WTC11 (cell line): ENCODE measurements at regions not wholly inside any gene's neighbourhood (a gene's known extent, or its start where the extent isn't known, plus 50 kb on each side); places are given as distances from the start of the nearest gene placed in this dataset.

Experiments used
- ATAC-seq: fragments of 200-7000 bp; cut with Tn5 transposase; 2 replicates; pipeline ENCODE4 v1.10.0; 2021; ENCODE audit warnings: mild to moderate bottlenecking, moderate library complexity
- CTCF ChIA-PET: fragments of 300-600 bp; sonication (Branson Sonifier 250); formaldehyde crosslinking; loops from one replicate; lab custom pipeline; 2021; ENCODE audit warnings: antibody characterized with exemption; lab: Charles Lee
- POLR2A ChIA-PET: fragments of 350-600 bp; sonication (Branson Sonifier 250); formaldehyde crosslinking; loops from one replicate; lab custom pipeline; 2021; ENCODE audit warnings: antibody characterized with exemption; lab: Charles Lee
- DNase-seq: peaks from one replicate; pipeline ENCODE4 v3.0.0; 2021; ENCODE audit warnings: low spot score
- H3K27ac Mint-ChIP-seq: 2 replicates; pipeline ENCODE4 v1.8.0; 2021; ENCODE audit warnings: mixed read lengths
- H3K27me3 Mint-ChIP-seq: 2 replicates; pipeline ENCODE4 v1.8.0; 2021; ENCODE audit warnings: low read depth, mild to moderate bottlenecking, moderate library complexity, mixed read lengths
- H3K36me3 Mint-ChIP-seq: 2 replicates; pipeline ENCODE4 v1.8.0; 2021; ENCODE audit warnings: mixed read lengths
- H3K4me1 Mint-ChIP-seq: 2 replicates; pipeline ENCODE4 v1.8.0; 2022; ENCODE audit warnings: mixed read lengths
- H3K4me3 Mint-ChIP-seq: 2 replicates; pipeline ENCODE4 v1.8.0; 2021; ENCODE audit warnings: mild to moderate bottlenecking, moderate library complexity, mixed read lengths
- H3K9me3 Mint-ChIP-seq: 2 replicates; pipeline ENCODE4 v1.8.0; 2021; ENCODE audit warnings: mixed read lengths
- ATF1 ChIP-seq: sonication (generic); formaldehyde crosslinking; IDR thresholded peaks from 2 replicates; pipeline ENCODE4 v1.8.1; 2023; ENCODE audit warnings: mild to moderate bottlenecking, moderate library complexity, missing genetic modification reagents
- ATF2 ChIP-seq: sonication (generic); formaldehyde crosslinking; IDR thresholded peaks from 2 replicates; pipeline ENCODE4 v1.8.1; 2022; ENCODE audit warnings: low read depth, missing genetic modification reagents, borderline replicate concordance
- CREM ChIP-seq: sonication (generic); formaldehyde crosslinking; IDR thresholded peaks from 2 replicates; pipeline ENCODE4 v1.8.1; 2022; ENCODE audit warnings: mild to moderate bottlenecking, missing genetic modification reagents, moderate library complexity
- E2F4 ChIP-seq: sonication (generic); formaldehyde crosslinking; IDR thresholded peaks from 2 replicates; pipeline ENCODE4 v1.8.1; 2022; ENCODE audit warnings: low read depth, mild to moderate bottlenecking, moderate library complexity, missing genetic modification reagents, borderline replicate concordance
- E2F5 ChIP-seq: sonication (generic); formaldehyde crosslinking; IDR thresholded peaks from 2 replicates; pipeline ENCODE4 v1.8.1; 2022; ENCODE audit warnings: mild to moderate bottlenecking, moderate library complexity, missing genetic modification reagents
- ERG ChIP-seq: fragments of 250-450 bp; sonication (Bioruptor Pico); IDR thresholded peaks from 2 replicates; pipeline ENCODE4 v1.8.0; 2021; ENCODE audit warnings: mild to moderate bottlenecking
- ETV6 ChIP-seq: sonication (generic); formaldehyde crosslinking; IDR thresholded peaks from 2 replicates; pipeline ENCODE4 v1.8.1; 2022; ENCODE audit warnings: mild to moderate bottlenecking, missing genetic modification reagents
- GTF2I ChIP-seq: fragments of 250-450 bp; sonication (Bioruptor Pico); conservative IDR thresholded peaks from 2 replicates; pipeline ENCODE4 v1.4.0; 2021; ENCODE audit warnings: mild to moderate bottlenecking
- HMGXB4 ChIP-seq: sonication (generic); formaldehyde crosslinking; IDR thresholded peaks from 2 replicates; pipeline ENCODE4 v1.8.1; 2023; ENCODE audit warnings: mild to moderate bottlenecking, moderate library complexity, missing genetic modification reagents
- JUN ChIP-seq: sonication (generic); formaldehyde crosslinking; IDR thresholded peaks from 2 replicates; pipeline ENCODE4 v1.8.0; 2023; ENCODE audit warnings: mild to moderate bottlenecking, missing genetic modification reagents
- MYBL2 ChIP-seq: sonication (generic); formaldehyde crosslinking; IDR thresholded peaks from 2 replicates; pipeline ENCODE4 v1.8.1; 2023; ENCODE audit warnings: mild to moderate bottlenecking, moderate library complexity, missing genetic modification reagents
- NFE2L1 ChIP-seq: sonication (generic); formaldehyde crosslinking; IDR thresholded peaks from 2 replicates; pipeline ENCODE4 v1.8.1; 2023; ENCODE audit warnings: missing genetic modification reagents
- OVOL2 ChIP-seq: fragments of 250-450 bp; sonication (Bioruptor Pico); IDR thresholded peaks from 2 replicates; pipeline ENCODE4 v1.9.0; 2021; ENCODE audit warnings: mild to moderate bottlenecking, borderline replicate concordance
- RORB ChIP-seq: fragments of 250-450 bp; sonication (Bioruptor Pico); IDR thresholded peaks from 2 replicates; pipeline ENCODE4 v1.9.0; 2021; ENCODE audit warnings: mild to moderate bottlenecking
- SP1 ChIP-seq: sonication (generic); formaldehyde crosslinking; conservative IDR thresholded peaks from 2 replicates; pipeline ENCODE4 v1.8.1; 2022; ENCODE audit warnings: missing genetic modification reagents
- TEAD1 ChIP-seq: sonication (generic); formaldehyde crosslinking; IDR thresholded peaks from 2 replicates; pipeline ENCODE4 v1.8.0; 2022; ENCODE audit warnings: mild to moderate bottlenecking, missing genetic modification reagents
- ZBTB43 ChIP-seq: sonication (generic); formaldehyde crosslinking; IDR thresholded peaks from 2 replicates; pipeline ENCODE4 v1.8.1; 2023; ENCODE audit warnings: mild to moderate bottlenecking, missing genetic modification reagents
- ZNF121 ChIP-seq: sonication (generic); formaldehyde crosslinking; IDR thresholded peaks from 2 replicates; pipeline ENCODE4 v1.8.0; 2023; ENCODE audit warnings: missing genetic modification reagents
- ZNF281 ChIP-seq: sonication (generic); formaldehyde crosslinking; IDR thresholded peaks from 2 replicates; pipeline ENCODE4 v1.8.0; 2023; ENCODE audit warnings: mild to moderate bottlenecking, missing genetic modification reagents

GRCh38 chr2:16246281-16246850, 306.0 kb downstream of the MYCN start:
- POLR2A ChIA-PET = no interaction called here
- Mint-ChIP-seq H3K9me3 (no peaks in the 10 kb centered on the region), H3K4me3 (no peak overlapping the region), H3K27me3 (peaks cover 2% of the 10 kb centered on the region; the same call in 1 of the 2 replicates), H3K27ac (no peak overlapping the region), H3K4me1 (peaks cover 19% of the 10 kb centered on the region), H3K36me3 (no peaks in the 10 kb centered on the region)
- DNase-seq (no peak), ATAC-seq (no peak)
- TF ChIP-seq TEAD1 (CRISPR knock-in tag) = no peak
- CTCF ChIA-PET = interaction anchor here (1.6 kb wide), 2 partner anchors 36 to 307 kb away, joined by 3 to 7 read pairs; no protein-coding TSS in a partner anchor

- no peak for TF ChIP-seq ETV6 (CRISPR knock-in tag)
- TF ChIP-seq GTF2I (CRISPR knock-in tag) = no peak
- TF ChIP-seq MYBL2 (CRISPR knock-in tag) = no peak
- no peak for TF ChIP-seq ATF1 (CRISPR knock-in tag)
- no peak for TF ChIP-seq ERG (CRISPR knock-in tag)
- no peak for TF ChIP-seq ZBTB43 (CRISPR knock-in tag)
- no peak for TF ChIP-seq HMGXB4 (CRISPR knock-in tag)
- no peak for TF ChIP-seq NFE2L1 (CRISPR knock-in tag)
- no peak for TF ChIP-seq ATF2
- TF ChIP-seq E2F4 (CRISPR knock-in tag) = no peak
- TF ChIP-seq RORB = no peak
- TF ChIP-seq OVOL2 = no peak
- no peak for TF ChIP-seq SP1 (CRISPR knock-in tag)
- no peak for TF ChIP-seq E2F5 (CRISPR knock-in tag)
- TF ChIP-seq CREM (CRISPR knock-in tag) = no peak
- TF ChIP-seq JUN = no peak
- no peak for TF ChIP-seq ZNF121 (CRISPR knock-in tag)
- TF ChIP-seq ZNF281 (CRISPR knock-in tag) = no peak
- H3K4me3 Mint-ChIP-seq = no peak overlapping the region
- peaks cover 19% of the 10 kb centered on the region for H3K4me1 Mint-ChIP-seq
- ChIA-PET CTCF (interaction anchor here (1.6 kb wide), 1 partner anchor 36 kb away, joined by 3 read pairs; no protein-coding TSS in a partner anchor), POLR2A (no interaction called here)
- no peaks in the 10 kb centered on the region for H3K27me3 Mint-ChIP-seq
- no peaks in the 10 kb centered on the region for H3K9me3 Mint-ChIP-seq
- no peaks in the 10 kb centered on the region for H3K36me3 Mint-ChIP-seq
- ATAC-seq (no peak), DNase-seq (no peak)
- H3K27ac Mint-ChIP-seq = no peak overlapping the region
Observed at GRCh38 chr2:16245481-16246054, 305.2 kb downstream of the MYCN start.
